ENCODE measurements at regions not wholly inside any gene's neighbourhood (a gene's known extent, or its start where the extent isn't known, plus 50 kb on each side); places are given as distances from the start of the nearest gene placed in this dataset.
"Not testable (repeated sequence)": the region's sequence is repeated elsewhere in the genome, so short reads cannot be mapped to it uniquely, and the experiment has no call there.

DNA sequence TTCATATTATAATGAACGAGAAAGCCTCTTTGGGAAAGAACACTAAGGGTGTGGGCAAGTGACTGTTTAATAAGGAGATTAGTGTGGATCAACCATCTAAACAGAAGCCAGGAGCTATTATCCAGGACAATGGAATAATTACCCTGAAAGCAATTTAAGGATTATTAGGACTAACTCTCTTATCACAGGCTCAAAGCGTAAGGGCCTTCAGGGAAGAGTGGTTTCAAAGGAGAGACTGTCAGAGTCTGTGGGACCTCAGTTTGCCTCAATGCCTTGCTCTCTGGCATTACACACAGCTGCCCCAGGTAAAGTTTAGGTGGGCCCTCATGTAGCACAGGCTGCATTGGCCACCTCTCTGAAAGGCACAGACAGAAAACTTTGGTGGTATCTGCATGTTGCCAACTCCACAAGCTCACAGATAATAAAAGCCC, 717.2 kb upstream of the ADGRL3 start:
- TF ChIP-seq, protein P1, sequence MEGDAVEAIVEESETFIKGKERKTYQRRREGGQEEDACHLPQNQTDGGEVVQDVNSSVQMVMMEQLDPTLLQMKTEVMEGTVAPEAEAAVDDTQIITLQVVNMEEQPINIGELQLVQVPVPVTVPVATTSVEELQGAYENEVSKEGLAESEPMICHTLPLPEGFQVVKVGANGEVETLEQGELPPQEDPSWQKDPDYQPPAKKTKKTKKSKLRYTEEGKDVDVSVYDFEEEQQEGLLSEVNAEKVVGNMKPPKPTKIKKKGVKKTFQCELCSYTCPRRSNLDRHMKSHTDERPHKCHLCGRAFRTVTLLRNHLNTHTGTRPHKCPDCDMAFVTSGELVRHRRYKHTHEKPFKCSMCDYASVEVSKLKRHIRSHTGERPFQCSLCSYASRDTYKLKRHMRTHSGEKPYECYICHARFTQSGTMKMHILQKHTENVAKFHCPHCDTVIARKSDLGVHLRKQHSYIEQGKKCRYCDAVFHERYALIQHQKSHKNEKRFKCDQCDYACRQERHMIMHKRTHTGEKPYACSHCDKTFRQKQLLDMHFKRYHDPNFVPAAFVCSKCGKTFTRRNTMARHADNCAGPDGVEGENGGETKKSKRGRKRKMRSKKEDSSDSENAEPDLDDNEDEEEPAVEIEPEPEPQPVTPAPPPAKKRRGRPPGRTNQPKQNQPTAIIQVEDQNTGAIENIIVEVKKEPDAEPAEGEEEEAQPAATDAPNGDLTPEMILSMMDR (IDR thresholded peaks at IDR 0.05; ENCODE audit: insufficient read depth, low read length, missing control alignments) = no peak
- H3K4me3 ChIP-seq (ENCODE audit: low read depth, low read length) = no peak overlapping the region
- no peak for DNase-seq (ENCODE audit: low read depth, low spot score)
- ChIA-PET POLR2A (no interaction called here), CTCF (no interaction called here)

DNA sequence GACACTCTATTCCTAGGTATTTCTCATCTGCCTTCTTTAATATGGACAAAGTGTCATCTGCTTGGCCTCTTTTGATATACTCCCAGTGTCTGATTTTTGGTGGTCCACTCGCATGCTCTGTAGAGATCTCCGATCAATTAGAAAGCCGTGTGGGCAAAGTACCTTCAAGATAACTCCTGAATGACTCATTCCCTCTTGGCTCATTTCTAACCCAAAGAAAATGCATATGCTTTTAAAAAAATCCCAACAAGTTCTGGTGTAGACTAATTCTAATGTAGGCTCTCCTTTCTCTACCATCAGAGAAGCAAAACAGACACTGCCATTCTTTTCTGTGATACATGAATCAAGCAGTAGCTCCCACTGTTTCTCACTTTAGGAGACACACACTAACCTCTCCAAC, 714.9 kb upstream of the ADGRL3 start:
- DNase-seq (ENCODE audit: low read depth, low spot score) = no peak
- CTCF ChIA-PET = no interaction called here
- POLR2A ChIA-PET = no interaction called here
- no peak overlapping the region for H3K4me3 ChIP-seq (ENCODE audit: low read depth, low read length)
- TF ChIP-seq, protein P1 (IDR thresholded peaks at IDR 0.05; ENCODE audit: insufficient read depth, low read length, missing control alignments) = no peak

DNA sequence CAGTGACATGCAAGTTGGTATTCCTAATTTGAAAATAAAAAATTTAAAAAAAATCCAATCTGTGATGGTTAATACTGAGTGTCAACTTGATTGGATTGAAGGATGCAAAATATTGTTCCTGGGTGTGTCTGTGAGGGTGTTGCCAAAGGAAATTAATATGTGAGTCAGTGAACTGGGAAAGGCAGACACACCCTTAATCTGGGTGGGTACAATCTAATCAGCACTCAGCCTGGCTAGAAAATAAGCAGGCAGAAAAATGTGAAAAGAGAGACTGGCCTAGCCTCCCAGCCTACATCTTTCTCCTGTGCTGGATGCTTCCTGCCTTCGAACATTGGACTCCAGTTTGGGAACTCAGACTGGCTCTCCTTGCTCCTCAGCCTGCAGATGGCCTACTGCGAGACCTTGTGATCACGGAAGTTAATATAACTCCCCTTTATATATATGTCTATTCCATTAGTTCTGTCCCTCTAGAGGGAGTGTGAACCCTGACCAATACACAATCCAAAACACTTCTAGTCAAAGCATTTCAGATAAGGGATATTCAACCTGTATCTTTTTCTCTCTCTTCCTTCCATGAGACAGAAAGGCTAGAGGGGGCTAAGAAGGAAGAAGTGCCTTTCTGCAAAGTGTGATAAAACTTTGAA, 712.9 kb upstream of the ADGRL3 start:
- CTCF ChIA-PET; POLR2A ChIA-PET; DNase-seq (ENCODE audit: low read depth, low spot score); H3K4me3 ChIP-seq (ENCODE audit: low read depth, low read length): not testable (repeated sequence)

DNA sequence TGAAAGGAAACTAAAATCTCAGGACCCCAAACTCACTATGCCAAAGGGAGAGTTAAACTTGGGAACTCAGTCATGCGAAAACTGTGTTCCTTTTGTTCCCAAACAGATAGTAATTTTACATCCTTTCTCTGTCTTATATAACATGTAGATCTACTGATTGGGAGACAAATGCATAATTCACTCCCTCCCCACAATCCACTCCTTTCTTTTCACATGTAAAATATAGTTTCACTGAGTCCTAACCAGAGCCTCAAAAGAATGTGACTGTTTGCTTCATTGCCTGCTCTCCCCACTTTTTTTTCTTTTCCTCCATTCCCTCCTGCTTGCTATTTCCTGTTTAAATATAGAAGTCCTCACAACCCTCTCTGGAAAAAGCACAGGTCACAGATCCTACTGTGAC, 699.3 kb upstream of the ADGRL3 start:
- no peak overlapping the region for H3K4me3 ChIP-seq (ENCODE audit: low read depth, low read length)
- TF ChIP-seq, protein P1 (IDR thresholded peaks at IDR 0.05; ENCODE audit: insufficient read depth, low read length, missing control alignments) = no peak
- ChIA-PET POLR2A (no interaction called here), CTCF (no interaction called here)
- no peak for DNase-seq (ENCODE audit: low read depth, low spot score)

- TF ChIP-seq, protein P1 (IDR thresholded peaks at IDR 0.05; ENCODE audit: insufficient read depth, low read length, missing control alignments) = no peak
- no peak for DNase-seq (ENCODE audit: low read depth, low spot score)
- ChIA-PET CTCF (no interaction called here), POLR2A (no interaction called here)
- H3K4me3 ChIP-seq (ENCODE audit: low read depth, low read length) = no peak overlapping the region
Measured at GRCh38 chr4:60502733-60503132, 697.4 kb upstream of the ADGRL3 start.

GRCh38 chr4:60506061-60506460, 694.1 kb upstream of the ADGRL3 start:
- ChIA-PET POLR2A (no interaction called here), CTCF (no interaction called here)
- no peak for DNase-seq (ENCODE audit: low read depth, low spot score)
- TF ChIP-seq, protein P1 (IDR thresholded peaks at IDR 0.05; ENCODE audit: insufficient read depth, low read length, missing control alignments) = no peak
- no peak overlapping the region for H3K4me3 ChIP-seq (ENCODE audit: low read depth, low read length)

- TF ChIP-seq, protein P1 (IDR thresholded peaks at IDR 0.05; ENCODE audit: insufficient read depth, low read length, missing control alignments) = no peak
- DNase-seq (ENCODE audit: low read depth, low spot score) = no peak
- POLR2A ChIA-PET = no interaction called here
- CTCF ChIA-PET = no interaction called here
- H3K4me3 ChIP-seq (ENCODE audit: low read depth, low read length) = no peak overlapping the region
Measured at GRCh38 chr4:60522265-60522664, 677.9 kb upstream of the ADGRL3 start.
